ENCODE measurements at regions not wholly inside any gene's neighbourhood (a gene's known extent, or its start where the extent isn't known, plus 50 kb on each side); places are given as distances from the start of the nearest gene placed in this dataset.
"Not testable (repeated sequence)": the region's sequence is repeated elsewhere in the genome, so short reads cannot be mapped to it uniquely, and the experiment has no call there.

GRCh38 chr2:89151699-89152098 is 460.2 kb downstream of the RPIA start:
- not testable (repeated sequence) for H3K56ac ChIP-seq (ENCODE audit: insufficient read length, low read depth, low read length); H3K79me1 ChIP-seq (ENCODE audit: insufficient read depth, low read depth, low read length, poor library complexity, severe bottlenecking); H3K27ac ChIP-seq (ENCODE audit: insufficient read length, low read depth, low read length); H3K27ac Mint-ChIP-seq; H3K14ac ChIP-seq (ENCODE audit: insufficient read depth, low read length); H3K4ac ChIP-seq (ENCODE audit: low read depth, low read length); H3T11ph ChIP-seq (ENCODE audit: low read length); H4K20me1 ChIP-seq (ENCODE audit: control insufficient read depth, insufficient read depth, insufficient read length); H2BK5ac ChIP-seq (ENCODE audit: insufficient read length, low read length); H2BK20ac ChIP-seq (ENCODE audit: low read depth, low read length, poor library complexity, severe bottlenecking); H4K91ac ChIP-seq (ENCODE audit: insufficient read length, low read depth, low read length); H2BK120ac ChIP-seq (ENCODE audit: low read depth, low read length, poor library complexity, severe bottlenecking); H2AK5ac ChIP-seq (ENCODE audit: insufficient read length, low read length); H3K9me3 ChIP-seq (ENCODE audit: control insufficient read depth, low read depth, low read length); H3K9ac ChIP-seq (ENCODE audit: extremely low read depth, insufficient read length, low read length); H3K27me3 Mint-ChIP-seq (ENCODE audit: low read depth); H3K4me1 ChIP-seq (ENCODE audit: insufficient read depth, low read length); H3K27me3 ChIP-seq (ENCODE audit: insufficient read depth, low read length); H3K4me3 Mint-ChIP-seq; H4K8ac ChIP-seq (replicated peaks; ENCODE audit: insufficient read length, low read depth, low read length); H4K5ac ChIP-seq (ENCODE audit: insufficient read length, low read depth, low read length); H3K23me2 ChIP-seq (ENCODE audit: insufficient read length, low read depth, low read length, poor library complexity, severe bottlenecking); H3K23ac ChIP-seq (ENCODE audit: insufficient read length, low read depth, low read length); H3K79me2 ChIP-seq (ENCODE audit: insufficient read depth, low read length); H2AFZ ChIP-seq (ENCODE audit: low read length); DNase-seq; H3K18ac ChIP-seq (ENCODE audit: insufficient read length, low read depth, low read length); H2BK12ac ChIP-seq (ENCODE audit: insufficient read length, low read depth, low read length); H2BK15ac ChIP-seq (ENCODE audit: low read depth, low read length); H3K4me2 ChIP-seq (ENCODE audit: insufficient read depth, insufficient read length, low read length); H3K4me1 Mint-ChIP-seq
- no CpG with 5 or more reads among the region's 1 CpG for WGBS (ENCODE audit: extremely low coverage, insufficient read length, low lambda C conversion rate)
- peaks cover 26 to 56% of the 10 kb centered on the region in 2 experiments for H3K9me3 Mint-ChIP-seq
- H3K36me3 Mint-ChIP-seq (ENCODE audit: insufficient read depth in 1 of 3, low read depth in 3 of 3): peaks cover 0 to 15% (median 0%) of the 10 kb centered on the region in 3 experiments; a peak in 3 of 7 replicates

- H3K4me1 ChIP-seq (ENCODE audit: insufficient read depth, low read length); H3K27me3 ChIP-seq (ENCODE audit: insufficient read depth, low read length); H3K27me3 Mint-ChIP-seq (ENCODE audit: low read depth); H4K8ac ChIP-seq (replicated peaks; ENCODE audit: insufficient read length, low read depth, low read length); H3T11ph ChIP-seq (ENCODE audit: low read length); H3K79me1 ChIP-seq (ENCODE audit: insufficient read depth, low read depth, low read length, poor library complexity, severe bottlenecking); H3K4me1 Mint-ChIP-seq; H2AFZ ChIP-seq (ENCODE audit: low read length); H3K23me2 ChIP-seq (ENCODE audit: insufficient read length, low read depth, low read length, poor library complexity, severe bottlenecking); H2BK5ac ChIP-seq (ENCODE audit: insufficient read length, low read length); DNase-seq; H2BK120ac ChIP-seq (ENCODE audit: low read depth, low read length, poor library complexity, severe bottlenecking); H2BK12ac ChIP-seq (ENCODE audit: insufficient read length, low read depth, low read length); H2AK5ac ChIP-seq (ENCODE audit: insufficient read length, low read length); H3K9ac ChIP-seq (ENCODE audit: extremely low read depth, insufficient read length, low read length); H3K18ac ChIP-seq (ENCODE audit: insufficient read length, low read depth, low read length); H3K79me2 ChIP-seq (ENCODE audit: insufficient read depth, low read length); H4K5ac ChIP-seq (ENCODE audit: insufficient read length, low read depth, low read length); H2BK15ac ChIP-seq (ENCODE audit: low read depth, low read length); H3K56ac ChIP-seq (ENCODE audit: insufficient read length, low read depth, low read length); H3K14ac ChIP-seq (ENCODE audit: insufficient read depth, low read length); H3K9me3 ChIP-seq (ENCODE audit: control insufficient read depth, low read depth, low read length); H4K91ac ChIP-seq (ENCODE audit: insufficient read length, low read depth, low read length); H3K27ac ChIP-seq (ENCODE audit: insufficient read length, low read depth, low read length); H4K20me1 ChIP-seq (ENCODE audit: control insufficient read depth, insufficient read depth, insufficient read length); H2BK20ac ChIP-seq (ENCODE audit: low read depth, low read length, poor library complexity, severe bottlenecking); H3K23ac ChIP-seq (ENCODE audit: insufficient read length, low read depth, low read length); H3K27ac Mint-ChIP-seq; H3K4ac ChIP-seq (ENCODE audit: low read depth, low read length); H3K4me3 Mint-ChIP-seq; H3K4me2 ChIP-seq (ENCODE audit: insufficient read depth, insufficient read length, low read length): not testable (repeated sequence)
- peaks cover 0 to 15% (median 0%) of the 10 kb centered on the region in 3 experiments; a peak in 3 of 7 replicates for H3K36me3 Mint-ChIP-seq (ENCODE audit: insufficient read depth in 1 of 3, low read depth in 3 of 3)
- H3K9me3 Mint-ChIP-seq: peaks cover 23 to 53% of the 10 kb centered on the region in 2 experiments
Observed at GRCh38 chr2:89152501-89152900, 461.0 kb downstream of the RPIA start.
